ENCODE measurements at regions not wholly inside any gene's neighbourhood (a gene's known extent, or its start where the extent isn't known, plus 50 kb on each side); places are given as distances from the start of the nearest gene placed in this dataset.

GRCh38 chr7:106957766-106958165 lies 86.7 kb upstream of the PRKAR2B start:
- DNase-seq (ENCODE audit: low read depth) = peak; percentile 14

DNA sequence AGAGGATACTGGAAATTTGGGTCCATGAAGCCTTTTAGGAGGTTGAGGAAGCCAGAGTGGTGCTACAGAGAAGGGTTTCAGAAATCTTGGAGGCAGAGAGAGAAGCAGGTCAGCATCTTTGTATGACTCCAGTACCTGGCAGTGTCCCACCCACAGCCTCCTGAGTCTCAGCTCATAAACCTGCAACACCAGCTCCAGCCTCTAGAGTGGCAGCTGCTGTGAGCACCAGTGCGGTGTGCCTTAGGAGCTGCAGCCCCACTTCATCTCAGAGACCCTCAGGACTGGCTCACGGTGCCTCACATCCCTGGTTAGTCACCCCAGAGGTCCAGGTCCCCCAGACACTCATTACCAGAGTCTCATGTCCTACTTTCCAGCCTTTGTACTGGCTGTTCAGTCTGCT lies 84.8 kb upstream of the PRKAR2B start:
- DNase-seq (ENCODE audit: low read depth) = no peak

- no peak for DNase-seq (ENCODE audit: low read depth)
These were observed 81.8 kb upstream of the PRKAR2B start for GRCh38 chr7:106962751-106963150.

GRCh38 chr7:106964466-106964865 lies 80.0 kb upstream of the PRKAR2B start:
- DNase-seq (ENCODE audit: low read depth) = no peak

DNA sequence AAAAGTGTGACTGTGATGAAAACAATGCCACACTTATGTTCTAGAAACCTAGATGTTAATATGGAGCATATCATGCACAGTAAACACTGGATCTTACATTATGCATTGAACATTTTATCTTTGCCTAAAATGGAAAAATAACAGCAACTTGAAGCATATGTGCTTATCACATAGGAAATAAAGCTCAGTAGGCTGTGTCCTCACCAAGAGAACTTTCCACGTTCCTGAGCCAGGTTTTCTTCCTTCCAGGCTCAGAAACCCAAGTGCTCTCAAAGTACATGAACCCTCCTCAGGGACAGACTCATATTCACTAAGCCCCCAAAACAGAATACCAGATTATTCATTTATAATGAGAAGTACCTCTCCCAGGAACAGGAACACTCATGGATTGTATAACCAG lies 79.4 kb upstream of the PRKAR2B start:
- DNase-seq (ENCODE audit: low read depth) = no peak

DNA sequence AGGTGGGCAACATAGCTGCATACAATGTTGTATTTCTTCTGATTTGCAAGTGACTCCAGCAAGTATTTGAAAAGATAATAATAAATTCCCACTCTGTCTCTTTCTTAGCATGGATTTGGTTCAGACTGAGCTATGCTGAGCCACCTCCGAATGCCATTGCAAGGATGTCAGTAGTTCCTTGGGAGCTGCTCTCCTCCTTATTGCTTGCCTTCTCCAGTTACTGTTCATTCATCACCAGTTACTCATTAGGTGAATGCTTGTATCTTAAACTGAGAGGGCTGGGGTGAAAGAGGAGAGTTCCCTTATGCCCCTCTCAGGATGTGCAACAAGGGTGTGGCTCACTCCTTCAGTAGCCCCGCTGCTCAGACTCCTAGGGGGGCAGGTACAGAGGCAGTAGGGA lies 78.4 kb upstream of the PRKAR2B start:
- no peak for DNase-seq (ENCODE audit: low read depth)

DNA sequence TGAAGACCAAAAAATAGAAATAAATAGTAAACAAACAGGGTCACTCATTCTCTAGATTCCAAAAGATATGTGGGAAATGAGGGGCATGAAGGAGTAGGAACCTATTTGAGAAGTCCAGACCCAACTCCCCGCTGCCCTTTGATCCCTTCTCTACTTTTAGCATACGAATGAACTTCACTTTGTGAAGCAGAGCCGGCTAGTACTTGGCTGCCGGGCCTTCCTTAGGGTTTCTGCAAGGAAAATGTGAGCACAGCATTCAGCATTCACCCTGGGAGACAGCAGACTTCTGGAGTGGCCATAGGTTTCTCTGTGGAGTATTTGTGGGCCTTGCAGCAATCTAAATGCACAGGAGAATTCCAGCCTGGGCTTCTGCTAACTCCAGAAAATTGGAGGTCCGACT lies 76.3 kb upstream of the PRKAR2B start:
- DNase-seq (ENCODE audit: low read depth) = no peak

- DNase-seq (ENCODE audit: low read depth) = no peak
These were observed 65.8 kb upstream of the PRKAR2B start for GRCh38 chr7:106978425-106979420.

DNA sequence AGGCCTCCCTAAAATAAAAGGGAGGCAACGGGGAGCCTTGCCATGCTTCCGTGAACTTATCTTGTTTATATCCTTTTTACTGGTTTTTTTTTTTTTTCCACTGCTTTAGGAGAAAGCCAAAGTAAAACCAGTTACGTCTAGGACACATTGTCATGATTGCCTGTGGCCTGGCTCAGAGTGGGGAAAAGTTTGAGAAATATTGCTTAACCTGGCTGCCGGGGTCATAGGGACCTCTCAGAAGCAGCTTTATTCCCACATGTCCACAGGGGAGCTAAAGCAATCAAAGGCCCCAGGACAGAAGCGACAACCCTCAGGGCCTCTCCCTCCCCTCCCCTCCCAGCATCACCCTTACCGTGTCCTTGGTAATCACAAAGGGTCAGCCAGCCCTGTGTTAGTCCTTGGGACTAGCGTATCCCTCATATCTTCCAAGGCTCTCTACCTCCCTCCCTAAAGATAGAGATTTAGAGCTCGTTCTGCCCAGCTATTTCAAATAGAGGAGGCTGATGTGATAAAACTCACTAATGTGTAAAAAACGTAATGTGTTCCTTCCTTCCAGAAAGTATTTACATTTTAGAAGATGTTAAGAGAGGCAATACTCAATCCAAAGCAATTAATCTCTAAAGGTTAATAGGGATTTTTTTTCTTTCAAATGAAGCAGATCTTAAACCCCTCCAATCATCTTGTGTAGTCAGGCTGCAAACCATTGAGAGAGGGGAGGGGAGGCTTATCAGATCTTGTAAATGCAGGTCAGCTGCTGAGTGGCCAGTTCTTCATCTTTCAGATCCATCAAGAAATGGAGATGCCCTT lies 64.8 kb upstream of the PRKAR2B start:
- no peak for DNase-seq (ENCODE audit: low read depth)

GRCh38 chr7:106980358-106980685 lies 64.2 kb upstream of the PRKAR2B start:
- no peak for DNase-seq (ENCODE audit: low read depth)

DNA sequence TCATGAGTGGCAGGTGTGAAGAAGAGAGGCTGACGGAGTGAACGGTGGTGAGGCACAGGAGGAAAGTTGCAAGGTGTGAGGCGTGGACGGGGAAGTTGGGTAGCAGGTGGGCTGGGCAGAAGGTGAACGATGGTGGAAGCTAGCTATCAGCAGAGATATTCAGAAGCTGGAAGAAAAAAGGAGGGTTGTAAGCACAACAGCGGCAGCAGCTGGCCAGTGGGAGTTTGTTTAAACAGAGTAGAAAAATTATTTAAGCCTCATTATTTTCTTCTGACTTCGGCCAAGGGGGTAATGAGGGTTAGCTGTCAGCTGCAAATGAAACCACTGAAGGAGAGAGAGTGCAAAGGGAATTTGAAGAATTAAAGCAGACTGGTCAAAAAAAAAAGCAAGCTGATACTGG lies 62.1 kb upstream of the PRKAR2B start:
- DNase-seq (ENCODE audit: low read depth) = no peak

DNA sequence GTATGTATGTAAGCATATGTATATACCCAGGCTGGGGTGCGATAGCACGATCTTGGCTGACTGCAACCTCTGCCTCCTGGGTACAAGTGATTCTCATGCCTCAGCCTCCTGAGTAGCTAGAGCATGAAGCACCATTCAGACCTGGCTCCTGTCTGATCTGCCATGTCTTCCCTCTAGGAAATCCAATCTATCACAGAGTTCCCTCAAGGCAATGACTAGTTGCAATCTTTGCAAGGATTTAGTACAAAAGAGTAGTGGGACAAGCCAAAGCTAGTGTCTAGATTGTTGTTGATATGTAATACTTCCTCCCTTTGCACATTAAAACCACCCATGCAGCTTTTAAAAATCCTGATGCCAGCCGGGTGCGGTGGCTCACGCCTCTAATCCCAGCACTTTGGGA lies 60.5 kb upstream of the PRKAR2B start:
- no peak for DNase-seq (ENCODE audit: low read depth)

- no peak for DNase-seq (ENCODE audit: low read depth)
These were observed 58.0 kb upstream of the PRKAR2B start for GRCh38 chr7:106986450-106986977.

- DNase-seq (ENCODE audit: low read depth) = no peak
These were observed 56.7 kb upstream of the PRKAR2B start for GRCh38 chr7:106987777-106988176.

DNA sequence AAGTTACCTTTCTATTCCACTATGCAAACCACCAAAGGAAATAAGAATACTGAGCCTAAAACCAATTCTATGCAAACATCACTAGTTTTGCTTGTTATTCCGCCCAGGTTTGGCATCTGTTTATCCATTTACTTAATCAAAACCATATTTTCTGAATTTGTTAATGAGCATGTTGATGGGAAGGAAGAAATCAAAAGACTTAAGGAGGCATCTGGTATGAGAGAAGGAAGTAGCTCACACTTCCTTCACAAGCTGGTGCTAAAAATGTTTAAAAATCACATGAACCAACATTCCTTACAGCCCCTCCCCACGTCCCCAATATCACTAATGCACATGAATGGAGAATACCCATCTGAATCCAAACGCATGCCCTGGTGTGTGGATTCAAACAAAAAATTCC lies 52.0 kb upstream of the PRKAR2B start:
- DNase-seq (ENCODE audit: low read depth) = no peak
